GM12873 (cell line): ENCODE measurements at regions not wholly inside any gene's neighbourhood (a gene's known extent, or its start where the extent isn't known, plus 50 kb on each side); places are given as distances from the start of the nearest gene placed in this dataset.
A peak's percentile ranks its signal among the peaks of the same experiment; 100 is the strongest.

Experiments
- CTCF ChIP-seq: IDR thresholded peaks from 2 replicates; pipeline ENCODE4 v1.5.1; 2012; ENCODE audit warnings: low read depth, mild to moderate bottlenecking, moderate library complexity, low read length, control low read depth; ENCODE audit not compliant: insufficient read depth; ENCODE audit errors: missing control alignments

GRCh38 chr2:71802556-71802955 is 345.1 kb downstream of the CYP26B1 start:
- TF ChIP-seq CTCF = no peak

GRCh38 chr2:71801969-71802368 is 345.7 kb downstream of the CYP26B1 start:
- peak; percentile 31 for TF ChIP-seq CTCF

- no peak for TF ChIP-seq CTCF
Observed at GRCh38 chr2:71801556-71801955, 346.1 kb downstream of the CYP26B1 start.

- no peak for TF ChIP-seq CTCF
Observed at GRCh38 chr2:71800851-71801250, 346.8 kb downstream of the CYP26B1 start.

GRCh38 chr2:71800106-71800809 is 346.9 kb downstream of the DYSF start:
- no peak for TF ChIP-seq CTCF

GRCh38 chr2:71799013-71799575 is 345.7 kb downstream of the DYSF start:
- TF ChIP-seq CTCF = no peak

GRCh38 chr2:71798266-71799012 is 345.1 kb downstream of the DYSF start:
- peak; percentile 75 for TF ChIP-seq CTCF
